ENCODE measurements at regions not wholly inside any gene's neighbourhood (a gene's known extent, or its start where the extent isn't known, plus 50 kb on each side); places are given as distances from the start of the nearest gene placed in this dataset.

DNA sequence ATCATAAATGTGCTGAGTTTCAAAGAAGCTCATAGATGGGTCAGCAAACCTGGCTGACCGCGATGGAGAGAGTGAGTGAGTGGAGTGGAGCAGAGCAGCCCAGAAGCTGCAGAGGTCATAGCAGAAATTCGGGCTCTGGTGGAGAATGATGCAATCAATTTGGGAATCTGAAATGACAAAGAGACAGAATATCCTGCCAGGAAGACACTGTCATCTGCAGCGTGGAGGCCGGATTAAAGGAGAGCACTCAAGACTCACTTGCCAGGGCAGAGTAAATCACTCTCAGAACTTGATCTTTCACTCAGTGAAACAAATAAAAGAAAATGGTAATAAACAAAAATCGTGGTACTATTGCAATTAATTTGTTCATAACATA, 109.6 kb upstream of the RREB1 start:
- no peak for TF ChIP-seq FOXM1 (IDR thresholded peaks at IDR 0.05; ENCODE audit: borderline replicate concordance)
- TF ChIP-seq L3MBTL2 (conservative IDR thresholded peaks at IDR 0.05) = no peak
- TF ChIP-seq SP1 (IDR thresholded peaks at IDR 0.05) = no peak
- TF ChIP-seq ARNT (IDR thresholded peaks at IDR 0.05) = no peak
- TF ChIP-seq HDGF (IDR thresholded peaks at IDR 0.05; ENCODE audit: borderline replicate concordance) = no peak
- TF ChIP-seq TARDBP (IDR thresholded peaks at IDR 0.05) = no peak
- no peak for TF ChIP-seq SUZ12 (IDR thresholded peaks at IDR 0.05)
- no peak for TF ChIP-seq FOXK2 (IDR thresholded peaks at IDR 0.05)
- no peak for TF ChIP-seq NFRKB (IDR thresholded peaks at IDR 0.05)
- no peak for TF ChIP-seq ZNF384 (IDR thresholded peaks at IDR 0.05)
- TF ChIP-seq BHLHE40 (IDR thresholded peaks at IDR 0.05; ENCODE audit: borderline replicate concordance) = no peak
- TF ChIP-seq FOXA1 (IDR thresholded peaks at IDR 0.05) = no peak
- TF ChIP-seq PKNOX1 (IDR thresholded peaks at IDR 0.05) = no peak
- TF ChIP-seq LEF1 (IDR thresholded peaks at IDR 0.05; ENCODE audit: borderline replicate concordance) = no peak

All from HEK293T (cell line).